ENCODE measurements at regions not wholly inside any gene's neighbourhood (a gene's known extent, or its start where the extent isn't known, plus 50 kb on each side); places are given as distances from the start of the nearest gene placed in this dataset.

DNA sequence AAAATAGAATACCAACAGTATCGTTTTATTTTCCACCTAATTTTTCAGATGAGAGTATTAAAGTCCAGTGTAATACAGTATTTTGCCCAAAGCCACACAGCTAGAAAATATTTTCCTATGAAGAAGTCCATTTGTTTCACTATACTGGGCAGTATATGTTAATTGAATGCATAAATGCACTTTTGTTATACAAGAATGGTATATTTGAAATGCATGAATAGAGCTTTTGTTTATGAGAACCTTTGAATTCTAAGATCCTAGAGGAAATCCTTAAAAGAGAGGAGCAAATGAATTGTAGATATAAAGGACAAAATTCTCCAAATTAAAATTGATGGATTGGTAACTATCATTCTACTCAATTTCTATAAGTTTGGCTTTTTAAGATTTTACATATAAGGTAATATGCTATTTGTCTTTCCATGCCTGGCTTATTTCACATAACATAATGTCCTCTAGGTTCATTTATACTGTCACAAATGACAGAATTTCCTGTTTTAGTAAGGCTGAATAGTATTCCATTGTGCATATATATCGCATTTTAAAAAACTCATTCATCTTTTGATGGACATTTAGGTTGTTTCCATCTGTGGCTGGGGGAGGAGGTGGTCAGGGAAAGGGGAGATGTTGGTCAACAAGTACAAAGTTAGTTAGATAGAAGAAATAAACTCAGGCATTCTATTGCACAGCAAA, 136.6 kb upstream of the DCN start:
- Histone ChIP-seq H3K9me3 (no peaks in the 10 kb centered on the region), H3K27me3 (replicated peaks in 1 of 7) (no peaks in the 10 kb centered on the region), H3K36me3 (no peaks in the 10 kb centered on the region), H3K4me3 (no peak overlapping the region), H3K4me1 (no peaks in the 10 kb centered on the region), H3K27ac (no peak overlapping the region)
- DNase-seq: no peak
- intact Hi-C loops (cut with DNase I; ENCODE audit: low total_unique reads): no loop called here
- no peak for TF ChIP-seq CTCF (IDR thresholded peaks at IDR 0.05 in 8 of 11, conservative IDR thresholded peaks at IDR 0.05 in 3 of 11)
- TF ChIP-seq POLR2AphosphoS5 (IDR thresholded peaks at IDR 0.05): no peak
- no peak for TF ChIP-seq POLR2A (IDR thresholded peaks at IDR 0.05)
- WGBS, 5 donors: 71 to 92% (median 79%) methylated on average over 2 of the region's 2 CpGs

DNA sequence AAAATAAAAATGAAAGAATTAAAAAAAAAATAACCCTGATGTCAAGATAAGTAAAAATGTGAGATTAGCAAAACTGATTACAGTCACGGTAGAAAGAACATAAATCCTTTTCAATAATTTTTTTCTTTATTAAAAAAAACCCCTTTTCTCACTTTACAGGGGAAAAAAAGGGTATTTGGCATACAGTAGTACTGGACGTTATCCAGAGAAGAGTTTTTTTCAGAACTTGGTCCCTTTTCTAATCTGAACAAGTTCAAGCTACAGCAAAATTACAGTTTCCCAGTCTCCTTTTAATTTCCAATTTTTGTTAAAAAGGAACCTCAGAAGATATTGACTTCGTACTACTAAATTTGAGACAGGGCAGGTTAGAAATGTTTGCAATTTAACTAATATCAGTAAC, 134.7 kb upstream of the DCN start:
- TF ChIP-seq POLR2AphosphoS5 (IDR thresholded peaks at IDR 0.05) (no peak), CTCF (IDR thresholded peaks at IDR 0.05 in 8 of 11, conservative IDR thresholded peaks at IDR 0.05 in 3 of 11) (no peak), POLR2A (IDR thresholded peaks at IDR 0.05) (no peak)
- no peaks in the 10 kb centered on the region for H3K27me3 ChIP-seq (replicated peaks in 1 of 7)
- no peak overlapping the region for H3K27ac ChIP-seq
- intact Hi-C loops (cut with DNase I; ENCODE audit: low total_unique reads): no loop called here
- no peaks in the 10 kb centered on the region for H3K9me3 ChIP-seq
- no peak for DNase-seq
- no peaks in the 10 kb centered on the region for H3K36me3 ChIP-seq
- H3K4me1 ChIP-seq: no peaks in the 10 kb centered on the region
- no peak overlapping the region for H3K4me3 ChIP-seq
- 51 to 72% (median 61%) methylated on average over 3 of the region's 3 CpGs for WGBS, 5 donors

DNA sequence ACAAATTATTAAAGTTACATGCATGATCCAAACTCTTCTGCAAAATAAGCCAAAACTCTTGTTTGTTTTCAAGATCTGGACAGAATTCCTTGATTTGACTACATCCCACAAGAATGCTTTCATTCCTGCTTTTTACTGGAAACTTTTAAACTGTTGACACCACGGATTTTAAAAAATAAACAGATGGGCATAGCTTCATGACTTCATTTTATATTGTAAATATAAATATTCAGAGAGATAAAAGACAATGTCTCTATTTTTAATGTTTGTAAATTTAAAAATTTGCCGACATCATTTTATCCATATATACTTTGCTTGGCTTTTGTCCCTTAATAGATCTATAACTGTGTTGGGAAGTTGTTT, 134.3 kb upstream of the DCN start:
- H3K27me3 ChIP-seq (replicated peaks in 1 of 7): no peaks in the 10 kb centered on the region
- intact Hi-C loops (cut with DNase I; ENCODE audit: low total_unique reads): no loop called here
- 68 to 84% (median 81%) methylated on average over 2 of the region's 2 CpGs for WGBS, 5 donors
- no peaks in the 10 kb centered on the region for H3K9me3 ChIP-seq
- no peaks in the 10 kb centered on the region for H3K4me1 ChIP-seq
- H3K27ac ChIP-seq: no peak overlapping the region
- H3K4me3 ChIP-seq: no peak overlapping the region
- no peak for DNase-seq
- no peaks in the 10 kb centered on the region for H3K36me3 ChIP-seq
- no peak for TF ChIP-seq POLR2A (IDR thresholded peaks at IDR 0.05)
- no peak for TF ChIP-seq POLR2AphosphoS5 (IDR thresholded peaks at IDR 0.05)
- no peak for TF ChIP-seq CTCF (IDR thresholded peaks at IDR 0.05 in 8 of 11, conservative IDR thresholded peaks at IDR 0.05 in 3 of 11)

DNA sequence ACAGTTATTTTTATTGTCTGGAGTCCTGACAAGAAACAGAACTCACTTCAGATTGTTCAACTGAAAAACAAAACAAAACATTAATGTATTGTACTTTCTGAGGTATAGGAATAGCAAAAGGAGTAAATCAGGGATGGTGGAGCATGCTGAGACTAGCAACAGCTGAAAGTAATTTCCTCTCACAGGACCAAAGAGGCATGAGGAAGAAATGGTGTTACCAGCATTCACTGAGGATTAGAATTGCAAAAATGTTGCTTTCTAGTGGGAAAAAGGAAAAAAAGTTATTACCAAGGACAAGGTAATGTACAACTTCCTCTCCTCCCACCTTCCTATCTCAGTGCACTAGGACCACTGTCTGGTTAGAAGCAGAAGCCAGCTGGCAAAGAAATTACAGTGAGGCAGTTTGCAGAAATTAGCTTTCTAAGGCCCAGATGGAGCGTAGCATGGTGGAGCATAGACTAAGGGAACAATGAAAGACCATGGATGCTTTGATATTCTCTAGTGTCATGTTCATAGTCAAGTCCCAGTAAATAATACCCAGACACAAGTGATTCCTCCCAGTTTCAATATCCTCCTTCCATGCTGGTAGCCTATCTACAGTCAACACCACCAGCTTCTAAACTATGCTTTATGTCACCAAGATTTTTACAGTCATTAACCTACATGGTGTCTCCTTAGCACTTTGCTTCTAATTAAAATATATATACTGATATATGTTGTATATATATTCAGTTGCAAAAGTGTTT, 133.7 kb upstream of the DCN start:
- Histone ChIP-seq H3K4me1 (no peaks in the 10 kb centered on the region), H3K4me3 (no peak overlapping the region), H3K36me3 (no peaks in the 10 kb centered on the region), H3K9me3 (no peaks in the 10 kb centered on the region), H3K27me3 (replicated peaks in 1 of 7) (no peaks in the 10 kb centered on the region), H3K27ac (no peak overlapping the region)
- 86 to 97% (median 92%) methylated on average over 1 of the region's 1 CpG for WGBS, 5 donors
- TF ChIP-seq POLR2A (IDR thresholded peaks at IDR 0.05) (no peak), POLR2AphosphoS5 (IDR thresholded peaks at IDR 0.05) (no peak), CTCF (IDR thresholded peaks at IDR 0.05 in 8 of 11, conservative IDR thresholded peaks at IDR 0.05 in 3 of 11) (no peak)
- DNase-seq: no peak
- intact Hi-C loops (cut with DNase I; ENCODE audit: low total_unique reads): no loop called here
